Ascending aorta (tissue), 2 donors: ENCODE measurements at regions not wholly inside any gene's neighbourhood (a gene's known extent, or its start where the extent isn't known, plus 50 kb on each side); places are given as distances from the start of the nearest gene placed in this dataset.

Source experiments
- DNase-seq, 2 donors: peaks; one replicate each; pipeline ENCODE4 v3.0.0-alpha.2; 2019; ENCODE audit warnings: low spot score in 2 of 2
- H3K27ac ChIP-seq, 2 donors: fragments of 200-600 bp; sonication (generic); one replicate each; pipeline ENCODE4 v1.5.1; 2016 to 2017; ENCODE audit warnings: mild to moderate bottlenecking in 1 of 2
- H3K27me3 ChIP-seq: fragments of 200-600 bp; sonication (generic); one replicate; pipeline ENCODE4 v1.5.1; 2017
- H3K36me3 ChIP-seq, 2 donors: fragments of 200-600 bp; sonication (generic); one replicate each; pipeline ENCODE4 v1.5.1; 2016
- H3K4me1 ChIP-seq, 2 donors: fragments of 200-600 bp; sonication (generic); one replicate each; pipeline ENCODE4 v1.5.1; 2016 to 2017; ENCODE audit warnings: mild to moderate bottlenecking in 1 of 2
- H3K4me3 ChIP-seq, 2 donors: fragments of 200-600 bp; sonication (generic); one replicate each; pipeline ENCODE4 v1.5.1; 2016 to 2017; ENCODE audit warnings: mild to moderate bottlenecking in 1 of 2
- H3K9me3 ChIP-seq, 2 donors: fragments of 200-600 bp; sonication (generic); one replicate each; pipeline ENCODE4 v1.5.1; 2016
- CTCF ChIP-seq, 3 experiments: fragments of 200-600 bp in 2 of 3; fragments of 450-650 bp in 1 of 3; sonication (generic) in 2 of 3; IDR thresholded peaks; one replicate each; pipeline ENCODE4 v1.5.1; 2016 to 2019; ENCODE audit warnings: antibody characterized with exemption in 3 of 3, mild to moderate bottlenecking in 1 of 3, moderate library complexity in 1 of 3
- intact Hi-C: fragments of 100-400 bp; cut with DNase I; formaldehyde crosslinking; loops from one replicate; pipeline ENCODE4 v1.15.1; 2023

GRCh38 chr14:87497301-87497700, 495.7 kb downstream of the GALC start:
- Histone ChIP-seq H3K27ac (no peak overlapping the region), H3K27me3 (no peaks in the 10 kb centered on the region), H3K4me3 (no peak overlapping the region), H3K36me3 (no peaks in the 10 kb centered on the region), H3K9me3 (no peaks in the 10 kb centered on the region), H3K4me1 (no peaks in the 10 kb centered on the region)
- no peak for TF ChIP-seq CTCF (IDR thresholded peaks at IDR 0.05)
- intact Hi-C loops = no loop called here
- no peak for DNase-seq

DNA sequence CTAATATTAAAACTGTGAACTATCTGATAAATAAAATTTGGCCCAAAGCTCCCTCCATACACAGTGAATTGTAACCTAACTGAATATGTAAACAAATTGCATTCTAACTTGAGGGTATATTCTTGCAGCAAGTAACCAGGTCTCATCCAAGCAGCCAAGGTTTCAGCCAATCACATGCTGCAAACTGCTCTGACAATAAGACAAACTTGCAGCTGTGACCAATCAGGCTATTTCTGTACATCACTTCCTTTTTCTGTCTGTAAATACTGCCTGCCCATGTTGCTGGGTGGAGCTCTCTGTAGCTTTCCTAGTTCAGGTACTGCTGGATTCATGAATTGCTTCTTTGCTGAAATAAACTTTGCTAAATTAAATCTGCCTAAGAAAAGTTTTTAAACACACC, 499.0 kb downstream of the GALC start:
- Histone ChIP-seq H3K4me1 (no peaks in the 10 kb centered on the region), H3K27ac (no peak overlapping the region), H3K4me3 (no peak overlapping the region), H3K27me3 (no peaks in the 10 kb centered on the region), H3K36me3 (no peaks in the 10 kb centered on the region), H3K9me3 (no peaks in the 10 kb centered on the region)
- TF ChIP-seq CTCF (IDR thresholded peaks at IDR 0.05) = no peak
- intact Hi-C loops = no loop called here
- DNase-seq = no peak

DNA sequence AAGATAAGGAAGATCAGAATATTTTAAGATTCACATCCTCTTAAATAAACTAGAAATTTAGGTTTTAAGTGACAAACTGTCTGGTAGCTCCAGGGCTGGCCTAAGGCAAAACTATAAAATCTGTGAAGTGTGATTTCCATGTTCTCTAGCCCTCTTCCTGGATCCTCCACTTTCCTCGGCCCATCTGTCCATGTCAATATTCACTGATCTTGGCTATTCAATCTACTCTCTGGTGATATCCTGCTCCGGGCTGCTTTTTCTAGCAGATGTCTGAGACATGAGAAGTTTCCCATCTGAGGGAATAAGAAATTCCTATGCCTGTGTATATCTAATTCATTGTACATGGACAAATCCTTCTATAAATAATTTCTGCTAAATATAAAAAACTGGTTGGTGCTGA, 500.4 kb downstream of the GALC start:
- H3K4me1 ChIP-seq = no peaks in the 10 kb centered on the region
- intact Hi-C loops = no loop called here
- no peak for DNase-seq
- no peak overlapping the region for H3K27ac ChIP-seq
- no peaks in the 10 kb centered on the region for H3K9me3 ChIP-seq
- no peaks in the 10 kb centered on the region for H3K36me3 ChIP-seq
- no peak overlapping the region for H3K4me3 ChIP-seq
- TF ChIP-seq CTCF (IDR thresholded peaks at IDR 0.05) = no peak
- H3K27me3 ChIP-seq = no peaks in the 10 kb centered on the region

DNA sequence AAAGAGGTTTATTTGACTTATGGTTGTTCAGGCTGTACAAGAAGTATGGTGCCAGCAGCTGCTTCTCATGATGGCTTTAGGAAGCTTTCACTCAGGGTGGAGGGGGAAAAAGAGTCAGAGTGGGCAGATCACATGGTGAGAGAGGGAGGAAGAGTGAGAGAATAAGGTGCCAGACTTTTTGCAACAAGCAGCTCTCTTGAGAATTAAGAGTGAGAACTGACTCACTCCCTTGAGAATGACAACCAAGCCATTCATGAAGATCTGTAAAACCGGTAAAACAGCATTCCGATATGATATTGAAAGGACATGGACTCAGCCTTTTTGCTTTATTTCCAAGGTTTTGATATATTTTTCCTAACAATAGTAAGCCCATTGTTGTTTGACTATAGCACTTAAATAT, 501.2 kb downstream of the GALC start:
- no peak overlapping the region for H3K27ac ChIP-seq
- intact Hi-C loops = no loop called here

GRCh38 chr14:87489196-87489819, 503.7 kb downstream of the GALC start:
- no peaks in the 10 kb centered on the region for H3K36me3 ChIP-seq
- no peak for DNase-seq
- intact Hi-C loops = no loop called here
- no peaks in the 10 kb centered on the region for H3K27me3 ChIP-seq
- H3K27ac ChIP-seq = no peak overlapping the region
- H3K4me3 ChIP-seq = no peak overlapping the region
- H3K4me1 ChIP-seq = no peaks in the 10 kb centered on the region
- no peaks in the 10 kb centered on the region for H3K9me3 ChIP-seq
- no peak for TF ChIP-seq CTCF (IDR thresholded peaks at IDR 0.05)

More for the DNA sequence above, 501.2 kb downstream of the GALC start:
- Histone ChIP-seq H3K36me3 (no peaks in the 10 kb centered on the region), H3K27me3 (no peaks in the 10 kb centered on the region), H3K4me1 (no peaks in the 10 kb centered on the region), H3K4me3 (no peak overlapping the region), H3K9me3 (no peaks in the 10 kb centered on the region)
- TF ChIP-seq CTCF (IDR thresholded peaks at IDR 0.05) = no peak
- no peak for DNase-seq
